ENCODE measurements at regions not wholly inside any gene's neighbourhood (a gene's known extent, or its start where the extent isn't known, plus 50 kb on each side); places are given as distances from the start of the nearest gene placed in this dataset.

- TF ChIP-seq MAX (IDR thresholded peaks at IDR 0.05) (no peak), TAF1 (IDR thresholded peaks at IDR 0.05; ENCODE audit: low read depth) (no peak), USF1 (IDR thresholded peaks at IDR 0.05) (no peak), TCF12 (IDR thresholded peaks at IDR 0.05; ENCODE audit: low read depth) (no peak), TEAD4 (IDR thresholded peaks at IDR 0.05) (no peak), EGR1 (IDR thresholded peaks at IDR 0.05) (no peak), YY1 (IDR thresholded peaks at IDR 0.05; ENCODE audit: low read depth) (no peak), REST (IDR thresholded peaks at IDR 0.05; ENCODE audit: low read depth) (no peak), ZBTB7A (IDR thresholded peaks at IDR 0.05; ENCODE audit: low read depth) (no peak), RAD21 (IDR thresholded peaks at IDR 0.05; ENCODE audit: low read depth) (no peak), CEBPB (IDR thresholded peaks at IDR 0.05) (no peak), CREB1 (IDR thresholded peaks at IDR 0.05; ENCODE audit: low read depth) (no peak)
Observed at GRCh38 chr18:45542043-45542442, 73.2 kb upstream of the SLC14A2 start.

GRCh38 chr18:45547910-45548309 lies 67.4 kb upstream of the SLC14A2 start:
- TF ChIP-seq TAF1 (IDR thresholded peaks at IDR 0.05; ENCODE audit: low read depth) (no peak), REST (IDR thresholded peaks at IDR 0.05; ENCODE audit: low read depth) (no peak), USF1 (IDR thresholded peaks at IDR 0.05) (no peak), ZBTB7A (IDR thresholded peaks at IDR 0.05; ENCODE audit: low read depth) (no peak), RAD21 (IDR thresholded peaks at IDR 0.05; ENCODE audit: low read depth) (no peak), FOXM1 (IDR thresholded peaks at IDR 0.05; ENCODE audit: borderline replicate concordance, low read depth) (no peak), MAX (IDR thresholded peaks at IDR 0.05) (no peak)

- TF ChIP-seq CEBPB (IDR thresholded peaks at IDR 0.05): no peak
Observed at GRCh38 chr18:45548614-45549013, 66.7 kb upstream of the SLC14A2 start.

GRCh38 chr18:45549290-45549689 lies 66.0 kb upstream of the SLC14A2 start:
- TF ChIP-seq TAF1 (IDR thresholded peaks at IDR 0.05; ENCODE audit: low read depth) (no peak), EGR1 (IDR thresholded peaks at IDR 0.05) (no peak), TCF12 (IDR thresholded peaks at IDR 0.05; ENCODE audit: low read depth) (no peak), FOXM1 (IDR thresholded peaks at IDR 0.05; ENCODE audit: borderline replicate concordance, low read depth) (no peak), USF1 (IDR thresholded peaks at IDR 0.05) (no peak), CREB1 (IDR thresholded peaks at IDR 0.05; ENCODE audit: low read depth) (no peak), YY1 (IDR thresholded peaks at IDR 0.05; ENCODE audit: low read depth) (no peak)

GRCh38 chr18:45551142-45551815 lies 64.0 kb upstream of the SLC14A2 start:
- no peak for TF ChIP-seq EP300 (IDR thresholded peaks at IDR 0.05; ENCODE audit: borderline replicate concordance)
- TF ChIP-seq REST (IDR thresholded peaks at IDR 0.05; ENCODE audit: low read depth): no peak
- TF ChIP-seq CREB1 (IDR thresholded peaks at IDR 0.05; ENCODE audit: low read depth): no peak
- TF ChIP-seq CEBPB (IDR thresholded peaks at IDR 0.05): no peak
- TF ChIP-seq TCF12 (IDR thresholded peaks at IDR 0.05; ENCODE audit: low read depth): no peak
- no peak for TF ChIP-seq MAX (IDR thresholded peaks at IDR 0.05)
- no peak for TF ChIP-seq YY1 (IDR thresholded peaks at IDR 0.05; ENCODE audit: low read depth)
- TF ChIP-seq RAD21 (IDR thresholded peaks at IDR 0.05; ENCODE audit: low read depth): no peak
- TF ChIP-seq TAF1 (IDR thresholded peaks at IDR 0.05; ENCODE audit: low read depth): no peak
- no peak for TF ChIP-seq ZBTB7A (IDR thresholded peaks at IDR 0.05; ENCODE audit: low read depth)
- no peak for TF ChIP-seq TEAD4 (IDR thresholded peaks at IDR 0.05)
- no peak for TF ChIP-seq FOXM1 (IDR thresholded peaks at IDR 0.05; ENCODE audit: borderline replicate concordance, low read depth)
- no peak for TF ChIP-seq USF1 (IDR thresholded peaks at IDR 0.05)
- no peak for TF ChIP-seq NFIC (IDR thresholded peaks at IDR 0.05)
- no peak for TF ChIP-seq EGR1 (IDR thresholded peaks at IDR 0.05)
